ENCODE measurements at regions not wholly inside any gene's neighbourhood (a gene's known extent, or its start where the extent isn't known, plus 50 kb on each side); places are given as distances from the start of the nearest gene placed in this dataset.

- no peak for TF ChIP-seq CTCF (IDR thresholded peaks at IDR 0.05)
- no peak for TF ChIP-seq SIN3A (IDR thresholded peaks at IDR 0.05; ENCODE audit: borderline replicate concordance, insufficient read depth, low read depth, low read length)
- no peak for TF ChIP-seq POLR2AphosphoS5 (IDR thresholded peaks at IDR 0.05; ENCODE audit: low read depth, low read length)
These were observed 176.3 kb downstream of the ZNF621 start for GRCh38 chr3:40701016-40701588.
